ENCODE measurements at regions not wholly inside any gene's neighbourhood (a gene's known extent, or its start where the extent isn't known, plus 50 kb on each side); places are given as distances from the start of the nearest gene placed in this dataset.
"Not testable (repeated sequence)": the region's sequence is repeated elsewhere in the genome, so short reads cannot be mapped to it uniquely, and the experiment has no call there.

DNA sequence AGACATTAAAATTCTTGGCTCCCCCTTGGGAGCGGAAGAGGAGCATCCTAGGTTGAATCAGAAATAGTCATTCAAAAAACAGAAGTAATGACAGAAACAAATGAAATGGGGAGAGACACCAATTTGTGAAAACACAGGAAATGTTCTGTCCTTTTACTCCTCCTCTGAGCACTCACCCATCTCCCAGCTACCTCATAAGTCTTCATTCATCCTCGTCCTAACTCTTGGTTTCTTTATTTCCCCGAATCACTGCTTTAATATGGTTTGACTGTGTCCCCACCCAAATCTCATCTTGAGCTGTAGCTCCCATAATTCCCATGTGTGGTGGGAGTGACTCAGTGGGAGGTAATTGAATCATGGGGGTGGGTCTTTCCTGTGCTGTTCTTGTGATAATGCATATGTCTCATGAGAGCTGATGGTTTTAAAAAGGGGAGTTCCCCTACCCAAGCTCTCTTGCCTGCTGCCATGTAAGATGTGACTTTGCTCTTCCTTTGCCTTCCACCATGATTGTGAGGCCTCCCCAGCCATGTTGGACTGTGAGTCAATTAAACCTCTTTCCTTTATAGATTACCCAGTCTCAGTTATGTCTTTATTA is 579.7 kb upstream of the CBLB start:
- not testable (repeated sequence) for TF ChIP-seq POLR2A (IDR thresholded peaks at IDR 0.05); EP300 (IDR thresholded peaks at IDR 0.05; ENCODE audit: low read depth); POLR2AphosphoS5 (IDR thresholded peaks at IDR 0.05)
- TF ChIP-seq, protein P1, sequence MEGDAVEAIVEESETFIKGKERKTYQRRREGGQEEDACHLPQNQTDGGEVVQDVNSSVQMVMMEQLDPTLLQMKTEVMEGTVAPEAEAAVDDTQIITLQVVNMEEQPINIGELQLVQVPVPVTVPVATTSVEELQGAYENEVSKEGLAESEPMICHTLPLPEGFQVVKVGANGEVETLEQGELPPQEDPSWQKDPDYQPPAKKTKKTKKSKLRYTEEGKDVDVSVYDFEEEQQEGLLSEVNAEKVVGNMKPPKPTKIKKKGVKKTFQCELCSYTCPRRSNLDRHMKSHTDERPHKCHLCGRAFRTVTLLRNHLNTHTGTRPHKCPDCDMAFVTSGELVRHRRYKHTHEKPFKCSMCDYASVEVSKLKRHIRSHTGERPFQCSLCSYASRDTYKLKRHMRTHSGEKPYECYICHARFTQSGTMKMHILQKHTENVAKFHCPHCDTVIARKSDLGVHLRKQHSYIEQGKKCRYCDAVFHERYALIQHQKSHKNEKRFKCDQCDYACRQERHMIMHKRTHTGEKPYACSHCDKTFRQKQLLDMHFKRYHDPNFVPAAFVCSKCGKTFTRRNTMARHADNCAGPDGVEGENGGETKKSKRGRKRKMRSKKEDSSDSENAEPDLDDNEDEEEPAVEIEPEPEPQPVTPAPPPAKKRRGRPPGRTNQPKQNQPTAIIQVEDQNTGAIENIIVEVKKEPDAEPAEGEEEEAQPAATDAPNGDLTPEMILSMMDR (IDR thresholded peaks at IDR 0.05) = not testable (repeated sequence)

All from transverse colon (tissue), 4 donors.